ENCODE measurements at regions not wholly inside any gene's neighbourhood (a gene's known extent, or its start where the extent isn't known, plus 50 kb on each side); places are given as distances from the start of the nearest gene placed in this dataset.

DNA sequence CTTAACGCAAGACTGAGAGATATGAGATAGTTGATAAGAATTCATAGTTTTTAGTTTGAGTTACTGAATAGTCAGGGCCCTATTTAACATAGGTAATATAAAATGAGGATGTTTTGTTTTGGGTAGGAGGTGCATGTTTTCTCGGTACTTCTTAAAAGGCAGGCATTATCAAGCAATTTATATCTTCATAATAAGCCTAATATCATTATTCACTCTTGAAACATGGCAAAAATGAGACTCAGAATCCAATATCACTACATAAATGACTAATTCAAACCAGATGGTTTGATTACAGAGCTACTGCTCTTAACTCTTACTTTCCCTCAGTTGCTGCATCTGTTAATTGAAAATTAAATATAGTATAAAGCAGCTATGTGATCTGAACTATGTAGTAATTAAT, 2038.7 kb downstream of the EFNA5 start:
- Histone ChIP-seq H3K4me3 (no peak overlapping the region), H3K36me3 (no peaks in the 10 kb centered on the region), H3K27ac (no peak overlapping the region), H3K4me1 (no peaks in the 10 kb centered on the region), H3K27me3 (no peaks in the 10 kb centered on the region), H3K9me3 (no peaks in the 10 kb centered on the region)
- no peak for ATAC-seq (ENCODE audit: low FRiP score in 2 of 2)
- no peak for DNase-seq
- TF ChIP-seq EP300 (IDR thresholded peaks at IDR 0.05) (no peak), POLR2A (IDR thresholded peaks at IDR 0.05) (no peak), POLR2AphosphoS5 (IDR thresholded peaks at IDR 0.05) (no peak)
- TF ChIP-seq, protein P1, sequence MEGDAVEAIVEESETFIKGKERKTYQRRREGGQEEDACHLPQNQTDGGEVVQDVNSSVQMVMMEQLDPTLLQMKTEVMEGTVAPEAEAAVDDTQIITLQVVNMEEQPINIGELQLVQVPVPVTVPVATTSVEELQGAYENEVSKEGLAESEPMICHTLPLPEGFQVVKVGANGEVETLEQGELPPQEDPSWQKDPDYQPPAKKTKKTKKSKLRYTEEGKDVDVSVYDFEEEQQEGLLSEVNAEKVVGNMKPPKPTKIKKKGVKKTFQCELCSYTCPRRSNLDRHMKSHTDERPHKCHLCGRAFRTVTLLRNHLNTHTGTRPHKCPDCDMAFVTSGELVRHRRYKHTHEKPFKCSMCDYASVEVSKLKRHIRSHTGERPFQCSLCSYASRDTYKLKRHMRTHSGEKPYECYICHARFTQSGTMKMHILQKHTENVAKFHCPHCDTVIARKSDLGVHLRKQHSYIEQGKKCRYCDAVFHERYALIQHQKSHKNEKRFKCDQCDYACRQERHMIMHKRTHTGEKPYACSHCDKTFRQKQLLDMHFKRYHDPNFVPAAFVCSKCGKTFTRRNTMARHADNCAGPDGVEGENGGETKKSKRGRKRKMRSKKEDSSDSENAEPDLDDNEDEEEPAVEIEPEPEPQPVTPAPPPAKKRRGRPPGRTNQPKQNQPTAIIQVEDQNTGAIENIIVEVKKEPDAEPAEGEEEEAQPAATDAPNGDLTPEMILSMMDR (IDR thresholded peaks at IDR 0.05): no peak
- WGBS, 2 donors: 86% methylated on average over 2 of the region's 2 CpGs

DNA sequence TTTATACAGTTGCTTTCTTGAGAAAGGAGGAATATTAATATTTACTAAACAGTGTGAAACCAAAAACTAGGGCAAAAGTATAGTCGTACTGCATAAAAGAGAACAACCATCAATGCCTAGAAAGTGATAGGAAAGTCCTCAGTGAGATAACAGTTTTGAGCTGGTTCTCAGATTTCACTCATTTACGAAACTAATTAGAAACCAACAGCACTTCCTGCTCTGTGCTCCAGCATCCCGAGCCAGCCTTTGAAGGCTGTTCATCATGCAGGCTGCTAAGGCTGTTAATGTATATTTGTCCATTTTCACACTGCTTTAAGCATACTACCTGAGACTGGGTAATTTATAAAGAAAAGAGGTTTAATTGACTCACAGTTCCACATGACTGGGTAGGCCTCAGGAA, 2039.9 kb downstream of the EFNA5 start:
- Histone ChIP-seq H3K36me3 (no peaks in the 10 kb centered on the region), H3K4me3 (no peak overlapping the region), H3K4me1 (no peaks in the 10 kb centered on the region), H3K27ac (no peak overlapping the region), H3K9me3 (no peaks in the 10 kb centered on the region), H3K27me3 (no peaks in the 10 kb centered on the region)
- no peak for ATAC-seq (ENCODE audit: low FRiP score in 2 of 2)
- WGBS, 2 donors: 63 to 75% methylated on average over 3 of the region's 3 CpGs
- no peak for DNase-seq
- TF ChIP-seq, protein P1 (IDR thresholded peaks at IDR 0.05): no peak
- TF ChIP-seq POLR2A (IDR thresholded peaks at IDR 0.05): no peak
- no peak for TF ChIP-seq EP300 (IDR thresholded peaks at IDR 0.05)
- no peak for TF ChIP-seq POLR2AphosphoS5 (IDR thresholded peaks at IDR 0.05)

DNA sequence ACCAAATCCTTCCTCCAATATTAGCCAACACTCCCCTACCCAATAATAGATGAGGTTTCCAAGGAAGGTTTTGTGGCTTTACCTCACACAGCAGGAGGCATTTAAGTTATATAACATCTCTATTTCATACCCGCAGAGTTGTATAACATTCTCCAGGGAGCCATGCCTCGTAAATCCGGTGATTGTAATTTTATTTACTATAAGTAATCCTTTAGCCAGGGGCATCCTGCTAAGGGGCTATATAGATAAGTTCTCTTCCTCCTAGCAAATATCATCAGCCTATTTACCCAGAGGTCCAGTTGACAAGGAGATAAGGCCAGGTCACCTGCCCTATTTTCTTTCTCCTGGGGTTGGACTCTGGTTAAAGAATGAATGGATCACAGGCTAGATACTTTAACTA, 2051.0 kb downstream of the EFNA5 start:
- H3K4me1 ChIP-seq: no peaks in the 10 kb centered on the region
- H3K9me3 ChIP-seq: no peaks in the 10 kb centered on the region
- H3K36me3 ChIP-seq: no peaks in the 10 kb centered on the region
- TF ChIP-seq EP300 (IDR thresholded peaks at IDR 0.05): no peak
- TF ChIP-seq, protein P1 (IDR thresholded peaks at IDR 0.05): no peak
- TF ChIP-seq POLR2AphosphoS5 (IDR thresholded peaks at IDR 0.05): no peak
- no peak for TF ChIP-seq POLR2A (IDR thresholded peaks at IDR 0.05)
- WGBS, 2 donors: 70 to 79% methylated on average over 3 of the region's 3 CpGs
- no peak overlapping the region for H3K4me3 ChIP-seq
- no peak overlapping the region for H3K27ac ChIP-seq
- ATAC-seq (ENCODE audit: low FRiP score in 2 of 2) (no peak), DNase-seq (no peak)
- no peaks in the 10 kb centered on the region for H3K27me3 ChIP-seq

DNA sequence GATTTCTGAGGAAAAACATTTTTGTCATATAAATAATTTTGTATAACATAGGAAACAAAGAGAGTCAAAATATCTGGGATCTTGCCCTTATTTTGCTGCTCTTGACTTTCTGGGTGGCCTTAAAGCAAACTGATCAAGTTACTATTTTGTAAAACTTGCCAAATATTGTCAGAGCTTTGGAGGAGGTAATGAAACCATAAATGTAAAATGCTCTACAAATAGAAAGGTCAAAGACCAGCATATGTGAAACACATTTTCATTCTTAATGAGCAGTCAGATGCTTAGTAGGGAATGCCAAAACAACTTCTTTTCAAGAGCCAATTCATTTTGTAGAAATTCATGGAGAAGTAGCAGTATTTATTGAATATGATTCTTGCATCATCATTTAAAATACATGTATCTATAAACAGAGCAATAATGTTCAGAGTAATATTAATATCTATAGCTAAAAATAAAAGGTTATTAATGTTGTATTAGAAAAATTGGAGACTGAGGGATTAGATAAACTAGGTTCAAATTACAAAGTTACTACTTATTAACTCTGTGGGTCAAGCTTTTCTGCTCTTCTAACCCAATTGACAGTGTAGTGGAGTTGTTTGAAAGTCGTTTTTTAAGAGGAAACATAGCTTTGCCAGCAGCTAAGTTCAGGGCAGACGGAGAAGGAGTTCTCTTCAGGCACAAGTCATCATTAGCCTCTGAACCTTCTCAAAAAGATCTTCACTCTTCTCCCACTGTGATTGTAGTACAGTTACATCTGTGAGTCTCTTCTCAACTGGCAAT, 2053.1 kb downstream of the EFNA5 start:
- WGBS, 2 donors: 41 to 48% methylated on average over 2 of the region's 2 CpGs

More for the DNA sequence above, 2053.1 kb downstream of the EFNA5 start:
- Histone ChIP-seq H3K9me3 (no peaks in the 10 kb centered on the region), H3K27ac (no peak overlapping the region), H3K4me3 (no peak overlapping the region), H3K27me3 (no peaks in the 10 kb centered on the region), H3K4me1 (no peaks in the 10 kb centered on the region), H3K36me3 (no peaks in the 10 kb centered on the region)
- ATAC-seq (ENCODE audit: low FRiP score in 2 of 2) (no peak), DNase-seq (no peak)
- no peak for TF ChIP-seq POLR2A (IDR thresholded peaks at IDR 0.05)
- TF ChIP-seq EP300 (IDR thresholded peaks at IDR 0.05): no peak
- no peak for TF ChIP-seq POLR2AphosphoS5 (IDR thresholded peaks at IDR 0.05)
- TF ChIP-seq, protein P1 (IDR thresholded peaks at IDR 0.05): no peak
